Subcutaneous abdominal adipose tissue (tissue), 5 donors: ENCODE measurements at regions not wholly inside any gene's neighbourhood (a gene's known extent, or its start where the extent isn't known, plus 50 kb on each side); places are given as distances from the start of the nearest gene placed in this dataset.

ENCODE experiments used
- H3K27ac ChIP-seq: one replicate; pipeline ENCODE4 v1.7.0; 2013; ENCODE audit warnings: low read depth, mild to moderate bottlenecking, inconsistent platforms, low read length, moderate library complexity
- H3K27me3 ChIP-seq, 5 donors: one replicate each; pipeline ENCODE4 v1.7.0; 2013; ENCODE audit warnings: low read length in 5 of 5, inconsistent platforms in 1 of 5; ENCODE audit not compliant: control insufficient read depth in 5 of 5, insufficient read depth in 4 of 5
- H3K36me3 ChIP-seq, 5 donors: one replicate each; pipeline ENCODE4 v1.7.0; 2013; ENCODE audit warnings: low read length in 5 of 5; ENCODE audit not compliant: control insufficient read depth in 5 of 5, insufficient read depth in 5 of 5
- H3K4me1 ChIP-seq, 5 donors: one replicate each; pipeline ENCODE4 v1.7.0; 2013; ENCODE audit warnings: low read length in 5 of 5, mild to moderate bottlenecking in 3 of 5, moderate library complexity in 1 of 5; ENCODE audit not compliant: control insufficient read depth in 5 of 5, insufficient read depth in 5 of 5
- H3K4me3 ChIP-seq, 5 donors: one replicate each; pipeline ENCODE4 v1.7.0; 2013; ENCODE audit warnings: low read length in 5 of 5, low read depth in 1 of 5
- H3K9ac ChIP-seq, 5 donors: one replicate each; pipeline ENCODE4 v1.7.0; 2013; ENCODE audit warnings: low read length in 5 of 5, mild to moderate bottlenecking in 4 of 5, moderate library complexity in 3 of 5
- H3K9me3 ChIP-seq, 5 donors: one replicate each; pipeline ENCODE4 v1.7.0; 2013; ENCODE audit warnings: low read length in 5 of 5; ENCODE audit not compliant: control insufficient read depth in 5 of 5
- donor health status: healthy.
- donor health status: healthy.
- donor health status: healthy.
- donor health status: healthy.
- donor health status: healthy.

DNA sequence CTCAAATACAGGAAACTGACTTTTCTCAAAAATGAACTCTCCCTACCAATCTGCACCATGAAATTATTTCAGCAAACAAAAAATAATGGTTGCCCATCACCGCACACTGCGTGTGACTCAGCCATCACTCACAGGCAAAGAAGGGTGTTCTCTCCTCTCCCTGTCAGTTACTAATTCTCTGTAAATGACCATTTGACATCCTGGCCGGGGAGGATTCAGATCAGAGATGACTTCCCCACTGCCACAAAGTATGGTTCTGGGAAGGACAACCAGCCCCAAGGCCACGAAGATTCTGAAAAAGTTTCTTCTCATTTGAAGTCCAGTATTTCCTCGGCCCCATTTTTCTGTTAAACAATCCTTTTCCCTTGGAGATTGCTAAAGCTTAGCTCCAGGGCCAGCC, 199.4 kb downstream of the AUH start:
- Histone ChIP-seq H3K36me3 (no peaks in the 10 kb centered on the region), H3K9me3 (no peaks in the 10 kb centered on the region), H3K4me3 (no peak overlapping the region), H3K9ac (no peak overlapping the region), H3K27ac (no peak overlapping the region), H3K4me1 (peaks cover 2 to 31% (median 4%) of the 10 kb centered on the region in 5 donors), H3K27me3 (no peaks in the 10 kb centered on the region)

DNA sequence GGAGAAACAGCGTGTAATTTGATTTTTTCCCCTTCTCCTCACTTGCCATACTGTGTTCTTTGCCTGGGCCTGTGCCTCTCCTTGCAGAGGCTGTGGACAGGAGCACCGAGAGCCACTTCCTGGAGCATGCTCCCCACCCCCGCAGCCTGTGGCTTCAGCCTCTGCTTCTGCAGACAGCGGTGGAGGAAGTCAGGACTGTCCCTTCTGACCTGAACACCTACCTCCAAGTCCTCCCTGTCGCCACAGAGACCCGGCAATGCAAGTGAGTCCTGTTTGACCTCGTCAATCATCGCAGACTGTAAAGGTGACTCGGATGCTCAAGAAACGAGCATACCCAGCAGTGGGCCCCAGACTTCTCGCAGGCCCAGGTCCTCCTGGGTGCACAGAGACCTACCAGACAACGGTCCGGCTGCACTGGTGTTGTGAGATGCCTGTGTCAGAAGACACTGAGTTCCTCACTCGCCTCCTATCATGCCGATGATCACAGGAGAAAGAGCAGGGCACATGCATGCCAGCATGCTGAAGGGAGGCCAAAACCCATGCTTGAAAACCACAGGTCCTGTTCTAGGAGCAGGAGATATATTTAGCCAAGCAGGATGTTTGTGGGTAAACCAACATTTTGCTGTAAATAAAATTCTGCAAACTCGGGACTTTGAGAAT, 198.8 kb downstream of the AUH start:
- H3K9me3 ChIP-seq = no peaks in the 10 kb centered on the region
- no peaks in the 10 kb centered on the region for H3K36me3 ChIP-seq
- no peaks in the 10 kb centered on the region for H3K27me3 ChIP-seq
- no peak overlapping the region for H3K27ac ChIP-seq
- H3K4me1 ChIP-seq = peaks cover 2 to 31% (median 4%) of the 10 kb centered on the region in 5 donors
- H3K9ac ChIP-seq = no peak overlapping the region
- H3K4me3 ChIP-seq = no peak overlapping the region

DNA sequence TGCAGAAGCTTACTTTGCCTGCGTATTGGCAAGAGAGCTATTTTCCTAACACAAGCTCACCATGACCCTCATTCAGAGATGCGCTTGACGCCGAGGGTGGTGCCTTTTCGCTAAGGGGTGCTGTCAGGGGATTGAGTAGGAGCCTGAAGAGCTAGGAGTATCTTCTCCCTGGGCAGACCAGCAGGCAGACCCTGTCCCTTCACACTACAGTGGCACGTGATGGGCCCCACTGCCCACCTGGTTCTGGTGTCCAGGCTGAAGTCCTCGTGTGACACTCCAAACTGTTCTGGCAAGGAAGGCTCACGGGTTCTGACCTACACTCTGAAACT, 198.3 kb downstream of the AUH start:
- no peak overlapping the region for H3K27ac ChIP-seq
- no peaks in the 10 kb centered on the region for H3K36me3 ChIP-seq
- H3K4me3 ChIP-seq = no peak overlapping the region
- H3K27me3 ChIP-seq = no peaks in the 10 kb centered on the region
- H3K4me1 ChIP-seq = peaks cover 2 to 31% (median 4%) of the 10 kb centered on the region in 5 donors
- no peaks in the 10 kb centered on the region for H3K9me3 ChIP-seq
- no peak overlapping the region for H3K9ac ChIP-seq

DNA sequence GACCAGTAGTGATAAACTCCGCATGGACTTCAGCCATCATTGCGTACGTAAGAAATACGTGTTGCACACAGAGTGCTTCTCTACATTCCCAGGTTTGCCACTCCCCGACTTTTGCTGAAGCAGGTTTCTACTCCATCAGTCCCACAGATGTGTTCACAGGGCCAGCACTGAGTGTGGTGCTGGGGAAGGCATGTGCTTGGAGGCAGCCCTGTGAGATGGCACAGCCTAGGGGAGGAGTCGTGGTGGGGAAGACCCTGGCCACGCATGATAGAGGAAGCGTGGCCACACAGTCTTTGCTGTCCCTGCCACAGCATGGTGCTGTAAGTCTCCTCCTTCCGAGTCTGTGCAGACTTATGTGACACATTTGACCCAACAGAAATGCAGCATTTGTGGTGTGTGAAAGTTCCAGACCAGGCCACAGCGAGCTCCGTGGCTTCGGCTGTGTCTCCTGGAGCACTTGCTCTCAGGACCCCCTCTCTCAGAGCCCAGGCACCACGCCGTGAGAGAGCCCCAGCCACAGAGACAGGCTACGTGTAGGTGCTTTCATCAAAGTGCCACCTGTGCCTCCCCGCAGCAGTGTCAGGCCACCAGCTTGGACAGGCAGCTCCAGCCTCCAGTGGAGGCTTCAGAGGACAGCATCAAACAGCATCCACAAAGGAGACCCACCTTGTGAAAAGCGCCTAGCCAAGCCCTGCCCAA, 197.8 kb downstream of the AUH start:
- Histone ChIP-seq H3K27me3 (no peaks in the 10 kb centered on the region), H3K27ac (no peak overlapping the region), H3K4me3 (no peak overlapping the region), H3K36me3 (no peaks in the 10 kb centered on the region), H3K9ac (no peak overlapping the region), H3K4me1 (peaks cover 2 to 31% (median 4%) of the 10 kb centered on the region in 5 donors), H3K9me3 (no peaks in the 10 kb centered on the region)
